NT2/D1 (cell line): ENCODE measurements at regions not wholly inside any gene's neighbourhood (a gene's known extent, or its start where the extent isn't known, plus 50 kb on each side); places are given as distances from the start of the nearest gene placed in this dataset.
"Not testable (repeated sequence)": the region's sequence is repeated elsewhere in the genome, so short reads cannot be mapped to it uniquely, and the experiment has no call there.

Experiments used
- YY1 ChIP-seq: IDR thresholded peaks from 2 replicates; pipeline ENCODE4 v1.6.1; 2011; ENCODE audit not compliant: insufficient read length, insufficient read depth
- ZNF274 ChIP-seq: IDR thresholded peaks from 2 replicates; pipeline ENCODE4 v1.6.1; 2011; ENCODE audit warnings: mild to moderate bottlenecking, low read depth, low read length

- not testable (repeated sequence) for TF ChIP-seq YY1, ZNF274
These were observed 108.5 kb upstream of the LIPC start for GRCh38 chr15:58323321-58323720.
